AG04450 (cell line): ENCODE measurements at regions not wholly inside any gene's neighbourhood (a gene's known extent, or its start where the extent isn't known, plus 50 kb on each side); places are given as distances from the start of the nearest gene placed in this dataset.

Experiments used
- CTCF ChIA-PET: fragments of 300-600, 350-600 bp; formaldehyde crosslinking; extraction: SDS; loops from one replicate; lab custom pipeline; 2022; ENCODE audit warnings: antibody characterized with exemption, inconsistent platforms; lab: Charles Lee
- POLR2A ChIA-PET: fragments of 350-600 bp; formaldehyde crosslinking; extraction: SDS; loops from one replicate; lab custom pipeline; 2021; ENCODE audit warnings: antibody characterized with exemption, inconsistent platforms; lab: Yijun Ruan, JAX
- DNase-seq: peaks from one replicate; pipeline ENCODE4 v3.0.0-alpha.2; 2011; ENCODE audit warnings: low read depth, low spot score
- H3K27ac ChIP-seq: one replicate; pipeline ENCODE4 v1.5.1; 2012; ENCODE audit warnings: low read depth, low read length, control low read depth
- H3K27me3 ChIP-seq: one replicate; pipeline ENCODE4 v1.6.0; 2012; ENCODE audit warnings: low read length; ENCODE audit not compliant: control insufficient read depth, insufficient read depth
- H3K4me3 ChIP-seq: 2 replicates; pipeline ENCODE4 v1.5.1; 2011; ENCODE audit warnings: mild to moderate bottlenecking, low read depth, low read length, control low read depth
- H3K9me3 ChIP-seq: 2 replicates; pipeline ENCODE4 v1.5.1; 2012; ENCODE audit warnings: low read length; ENCODE audit not compliant: control insufficient read depth, insufficient read depth
- CTCF ChIP-seq: IDR thresholded peaks from 2 replicates; pipeline ENCODE4 v1.5.1; 2011; ENCODE audit warnings: low read depth, low read length, control low read depth, inconsistent platforms

GRCh38 chr10:110434489-110435096, 63.1 kb upstream of the DUSP5 start:
- no peak overlapping the region for H3K4me3 ChIP-seq
- peaks cover 3% of the 10 kb centered on the region for H3K9me3 ChIP-seq
- POLR2A ChIA-PET = no interaction called here
- no peak for DNase-seq
- no peak for TF ChIP-seq CTCF
- H3K27ac ChIP-seq = no peak overlapping the region
- CTCF ChIA-PET = no interaction called here
- H3K27me3 ChIP-seq = no peaks in the 10 kb centered on the region

GRCh38 chr10:110436554-110437350, 61.0 kb upstream of the DUSP5 start:
- no peak for TF ChIP-seq CTCF
- Histone ChIP-seq H3K27me3 (no peaks in the 10 kb centered on the region), H3K27ac (no peak overlapping the region), H3K4me3 (no peak overlapping the region), H3K9me3 (peaks cover 3% of the 10 kb centered on the region)
- POLR2A ChIA-PET = no interaction called here
- no peak for DNase-seq
- CTCF ChIA-PET = no interaction called here

GRCh38 chr10:110437351-110437605, 60.4 kb upstream of the DUSP5 start:
- no peak overlapping the region for H3K4me3 ChIP-seq
- POLR2A ChIA-PET = no interaction called here
- H3K9me3 ChIP-seq = peaks cover 3% of the 10 kb centered on the region
- DNase-seq = no peak
- H3K27ac ChIP-seq = no peak overlapping the region
- CTCF ChIA-PET = no interaction called here
- TF ChIP-seq CTCF = no peak
- no peaks in the 10 kb centered on the region for H3K27me3 ChIP-seq

- H3K27ac ChIP-seq = no peak overlapping the region
- DNase-seq = no peak
- POLR2A ChIA-PET = no interaction called here
- CTCF ChIA-PET = no interaction called here
- TF ChIP-seq CTCF = no peak
- no peaks in the 10 kb centered on the region for H3K27me3 ChIP-seq
- no peak overlapping the region for H3K4me3 ChIP-seq
- peaks cover 3% of the 10 kb centered on the region for H3K9me3 ChIP-seq
Observed at GRCh38 chr10:110437761-110438341, 59.9 kb upstream of the DUSP5 start.

GRCh38 chr10:110442746-110443145, 55.0 kb upstream of the DUSP5 start:
- H3K9me3 ChIP-seq = no peaks in the 10 kb centered on the region
- DNase-seq = no peak
- no peaks in the 10 kb centered on the region for H3K27me3 ChIP-seq
- no peak overlapping the region for H3K4me3 ChIP-seq
- no peak for TF ChIP-seq CTCF
- H3K27ac ChIP-seq = no peak overlapping the region
- POLR2A ChIA-PET = no interaction called here
- CTCF ChIA-PET = no interaction called here
